GM13976 (cell line): ENCODE measurements at regions not wholly inside any gene's neighbourhood (a gene's known extent, or its start where the extent isn't known, plus 50 kb on each side); places are given as distances from the start of the nearest gene placed in this dataset.

ENCODE experiments used
- DNase-seq: peaks from one replicate; pipeline ENCODE4 v3.0.0; 2012; ENCODE audit warnings: low spot score
- in situ Hi-C: fragments of 300-500 bp; cut with MboI; formaldehyde crosslinking; loops from one replicate; pipeline ENCODE4 v1.12.0; 2022; ENCODE audit warnings: low sequenced_read_pairs, mixed read lengths, inconsistent platforms; ENCODE audit not compliant: unreplicated experiment
- TF ChIP-seq, protein P1 (sequence below): IDR thresholded peaks from 2 replicates; pipeline ENCODE4 v1.5.1; 2012; ENCODE audit warnings: borderline replicate concordance, mild to moderate bottlenecking; ENCODE audit not compliant: insufficient read depth; ENCODE audit errors: extremely low read depth, missing control alignments, control extremely low read depth

DNA sequence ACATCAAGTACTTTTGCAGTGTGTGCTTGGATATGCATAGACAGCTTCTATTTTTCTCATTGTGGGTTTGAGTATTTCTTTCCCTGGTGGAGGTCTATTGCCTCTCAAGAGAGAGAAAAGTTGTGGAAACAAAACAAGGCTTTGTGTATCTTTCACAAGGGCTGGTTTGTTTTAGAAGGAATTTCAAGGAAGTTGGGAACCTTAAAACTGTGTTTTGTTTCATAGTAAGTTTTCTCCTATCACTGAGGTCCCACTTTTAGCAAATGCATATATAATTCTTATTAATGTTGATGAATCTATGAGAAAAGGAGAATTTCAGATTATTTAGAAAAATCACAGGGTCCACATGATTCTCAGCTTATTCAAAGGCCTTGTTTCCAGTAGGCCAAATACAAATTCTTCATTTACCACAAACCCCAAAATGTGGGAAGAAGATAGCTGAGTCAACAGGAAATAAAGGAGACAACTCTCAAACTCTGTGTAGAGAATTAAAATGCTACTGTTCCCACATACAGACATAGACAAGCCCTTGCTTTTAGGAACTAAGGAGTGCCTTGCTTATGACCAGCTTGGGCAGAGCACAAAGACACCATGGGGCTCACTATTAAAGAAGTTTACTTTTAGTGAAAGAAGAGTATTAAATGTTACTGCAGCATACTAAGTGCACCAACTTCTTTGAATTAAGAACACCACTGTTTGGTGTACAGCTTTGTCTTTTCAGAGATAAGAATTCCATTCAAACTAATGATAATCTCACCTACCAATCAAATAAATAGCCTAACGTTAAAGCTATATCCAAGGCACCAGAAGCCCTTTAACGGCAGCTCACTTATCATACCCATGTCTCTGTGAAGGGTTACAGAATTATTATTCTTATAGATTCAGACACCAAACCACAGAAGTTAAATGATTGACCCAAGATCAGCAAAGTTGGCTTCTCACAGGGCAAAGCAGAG lies 177.4 kb upstream of the LEF1 start:
- in situ Hi-C loops, result no loop called here
- DNase-seq, result no peak
- TF ChIP-seq, protein P1, sequence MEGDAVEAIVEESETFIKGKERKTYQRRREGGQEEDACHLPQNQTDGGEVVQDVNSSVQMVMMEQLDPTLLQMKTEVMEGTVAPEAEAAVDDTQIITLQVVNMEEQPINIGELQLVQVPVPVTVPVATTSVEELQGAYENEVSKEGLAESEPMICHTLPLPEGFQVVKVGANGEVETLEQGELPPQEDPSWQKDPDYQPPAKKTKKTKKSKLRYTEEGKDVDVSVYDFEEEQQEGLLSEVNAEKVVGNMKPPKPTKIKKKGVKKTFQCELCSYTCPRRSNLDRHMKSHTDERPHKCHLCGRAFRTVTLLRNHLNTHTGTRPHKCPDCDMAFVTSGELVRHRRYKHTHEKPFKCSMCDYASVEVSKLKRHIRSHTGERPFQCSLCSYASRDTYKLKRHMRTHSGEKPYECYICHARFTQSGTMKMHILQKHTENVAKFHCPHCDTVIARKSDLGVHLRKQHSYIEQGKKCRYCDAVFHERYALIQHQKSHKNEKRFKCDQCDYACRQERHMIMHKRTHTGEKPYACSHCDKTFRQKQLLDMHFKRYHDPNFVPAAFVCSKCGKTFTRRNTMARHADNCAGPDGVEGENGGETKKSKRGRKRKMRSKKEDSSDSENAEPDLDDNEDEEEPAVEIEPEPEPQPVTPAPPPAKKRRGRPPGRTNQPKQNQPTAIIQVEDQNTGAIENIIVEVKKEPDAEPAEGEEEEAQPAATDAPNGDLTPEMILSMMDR, result no peak

GRCh38 chr4:108342325-108342970 lies 173.7 kb upstream of the LEF1 start:
- TF ChIP-seq, protein P1, result no peak
- in situ Hi-C loops, result no loop called here
- DNase-seq, result no peak

DNA sequence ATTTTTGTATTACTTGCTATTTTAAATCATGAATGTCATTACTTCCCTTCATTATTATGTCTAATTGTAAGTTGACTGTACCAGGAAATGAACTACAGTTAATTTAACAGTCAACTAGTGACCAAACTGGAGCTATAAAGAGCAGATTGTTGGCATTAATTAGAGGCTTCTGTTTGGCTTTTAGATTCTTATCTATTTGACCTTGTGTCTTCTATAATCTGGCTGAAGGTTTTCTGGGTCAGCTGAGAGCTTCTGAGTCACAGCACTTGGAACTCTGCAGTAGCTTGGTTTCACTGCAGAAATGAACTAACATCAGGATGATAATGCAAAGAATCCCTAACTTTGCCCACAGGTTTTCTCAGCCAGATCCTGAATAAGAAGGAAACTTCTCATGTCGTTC lies 169.2 kb upstream of the LEF1 start:
- in situ Hi-C loops, result no loop called here
- DNase-seq, result no peak
- TF ChIP-seq, protein P1, result no peak

GRCh38 chr4:108336076-108336475 lies 167.3 kb upstream of the LEF1 start:
- DNase-seq, result no peak
- in situ Hi-C loops, result no loop called here
- TF ChIP-seq, protein P1, result no peak

GRCh38 chr4:108335081-108335480 lies 166.3 kb upstream of the LEF1 start:
- no peak for DNase-seq
- TF ChIP-seq, protein P1, result no peak
- in situ Hi-C loops, result no loop called here

DNA sequence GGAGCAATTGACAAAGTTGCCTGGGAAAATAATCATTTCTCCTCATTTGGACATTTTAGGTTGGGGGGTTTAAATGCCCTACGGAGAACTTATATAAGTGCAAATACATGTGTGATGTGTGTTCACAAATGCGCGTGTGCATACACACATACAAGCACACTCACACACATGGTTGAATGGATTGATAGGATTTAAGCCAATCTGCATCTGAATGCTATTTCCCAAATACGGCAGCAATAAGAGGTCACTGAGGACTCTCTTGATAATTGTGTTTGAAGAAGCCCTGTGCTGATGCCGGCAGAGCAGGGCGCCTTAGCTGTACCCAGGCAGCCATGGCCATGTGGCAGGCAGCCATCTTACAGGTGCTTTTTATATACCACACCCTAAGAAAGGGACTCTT lies 165.3 kb upstream of the LEF1 start:
- DNase-seq, result no peak
- in situ Hi-C loops, result no loop called here
- TF ChIP-seq, protein P1, result no peak
